DND-41 (cell line): ENCODE measurements at regions not wholly inside any gene's neighbourhood (a gene's known extent, or its start where the extent isn't known, plus 50 kb on each side); places are given as distances from the start of the nearest gene placed in this dataset.

Source experiments
- ATAC-seq: fragments of 200-7000 bp; cut with Tn5 transposase; 3 replicates; pipeline ENCODE4 v1.9.1; 2021; ENCODE audit warnings: low read depth; ENCODE audit not compliant: insufficient read depth
- DNase-seq: peaks from one replicate; pipeline ENCODE4 v3.0.0-alpha.2; 2020
- H2AFZ ChIP-seq: 2 replicates; pipeline ENCODE4 v1.6.0; 2012; ENCODE audit warnings: low read depth, low read length
- H3K27ac ChIP-seq: 2 replicates; pipeline ENCODE4 v1.5.1; 2012; ENCODE audit warnings: low read length, inconsistent platforms
- H3K27me3 ChIP-seq: fragments of 200-600 bp; sonication (generic); 2 replicates; pipeline ENCODE4 v1.6.0; 2012; ENCODE audit warnings: low read length, mild to moderate bottlenecking, inconsistent platforms; ENCODE audit not compliant: insufficient read depth, poor library complexity
- H3K36me3 ChIP-seq: 2 replicates; pipeline ENCODE4 v1.5.1; 2012; ENCODE audit warnings: low read length, inconsistent platforms; ENCODE audit not compliant: insufficient read depth
- H3K4me1 ChIP-seq: 2 replicates; pipeline ENCODE4 v1.5.1; 2012; ENCODE audit warnings: mild to moderate bottlenecking, low read length; ENCODE audit not compliant: insufficient read depth
- H3K4me2 ChIP-seq: 2 replicates; pipeline ENCODE4 v1.6.0; 2012; ENCODE audit warnings: mild to moderate bottlenecking, moderate library complexity, low read length, inconsistent platforms; ENCODE audit not compliant: insufficient read depth
- H3K4me3 ChIP-seq, 2 experiments: fragments of 200-600 bp in 1 of 2; shearing (Covaris generic) in 1 of 2; 2 replicates each; pipeline ENCODE4 v1.5.1; 2012 to 2016; ENCODE audit warnings: inconsistent platforms in 2 of 2, low read length in 2 of 2, mild to moderate bottlenecking in 2 of 2, low read depth in 1 of 2, moderate library complexity in 1 of 2
- H3K79me2 ChIP-seq: 2 replicates; pipeline ENCODE4 v1.6.0; 2012; ENCODE audit warnings: low read length, inconsistent platforms; ENCODE audit not compliant: insufficient read depth
- H3K9ac ChIP-seq: 2 replicates; pipeline ENCODE4 v1.6.0; 2012; ENCODE audit warnings: low read depth, mild to moderate bottlenecking, inconsistent platforms, low read length, moderate library complexity
- H3K9me3 ChIP-seq: 2 replicates; pipeline ENCODE4 v1.5.1; 2012; ENCODE audit warnings: low read length, moderate library complexity, mild to moderate bottlenecking, inconsistent platforms; ENCODE audit not compliant: insufficient read depth, severe bottlenecking
- H4K20me1 ChIP-seq: 2 replicates; pipeline ENCODE4 v1.6.0; 2012; ENCODE audit warnings: low read length; ENCODE audit not compliant: insufficient read depth
- CTCF ChIP-seq: IDR thresholded peaks from 2 replicates; pipeline ENCODE4 v1.5.1; 2012; ENCODE audit warnings: borderline replicate concordance, low read length, moderate library complexity, mild to moderate bottlenecking; ENCODE audit not compliant: poor library complexity, severe bottlenecking; ENCODE audit errors: extremely low read depth
- EZH2 ChIP-seq: IDR thresholded peaks from 3 replicates; pipeline ENCODE4 v1.6.1; 2012; ENCODE audit warnings: borderline replicate concordance, low read depth, mild to moderate bottlenecking, moderate library complexity, low read length, inconsistent platforms; ENCODE audit not compliant: severe bottlenecking

GRCh38 chr4:125123570-125124109 is 191.1 kb upstream of the FAT4 start:
- no peak overlapping the region for H2AFZ ChIP-seq
- H3K4me2 ChIP-seq, result no peak overlapping the region
- no peak overlapping the region for H3K9ac ChIP-seq
- no peaks in the 10 kb centered on the region for H3K9me3 ChIP-seq
- no peak for DNase-seq
- H4K20me1 ChIP-seq, result no peaks in the 10 kb centered on the region
- no peak for TF ChIP-seq EZH2
- no peak for TF ChIP-seq CTCF
- no peak overlapping the region for H3K27ac ChIP-seq
- H3K79me2 ChIP-seq, result no peaks in the 10 kb centered on the region
- no peaks in the 10 kb centered on the region for H3K4me1 ChIP-seq
- H3K36me3 ChIP-seq, result no peaks in the 10 kb centered on the region
- no peak for ATAC-seq
- H3K4me3 ChIP-seq, result no peak overlapping the region
- H3K27me3 ChIP-seq, result no peaks in the 10 kb centered on the region

GRCh38 chr4:125121581-125121980 is 193.2 kb upstream of the FAT4 start:
- Histone ChIP-seq H3K79me2 (no peaks in the 10 kb centered on the region), H3K4me2 (no peak overlapping the region), H2AFZ (no peak overlapping the region), H3K27me3 (no peaks in the 10 kb centered on the region), H3K4me3 (no peak overlapping the region), H3K4me1 (no peaks in the 10 kb centered on the region), H3K27ac (no peak overlapping the region), H4K20me1 (no peaks in the 10 kb centered on the region), H3K36me3 (no peaks in the 10 kb centered on the region), H3K9me3 (no peaks in the 10 kb centered on the region), H3K9ac (no peak overlapping the region)
- ATAC-seq (no peak), DNase-seq (no peak)
- TF ChIP-seq EZH2, result no peak
- TF ChIP-seq CTCF, result no peak

- no peak overlapping the region for H3K9ac ChIP-seq
- TF ChIP-seq EZH2 (no peak), CTCF (no peak)
- ATAC-seq (no peak), DNase-seq (no peak)
- no peaks in the 10 kb centered on the region for H3K79me2 ChIP-seq
- H3K4me1 ChIP-seq, result no peaks in the 10 kb centered on the region
- H3K27me3 ChIP-seq, result no peaks in the 10 kb centered on the region
- H2AFZ ChIP-seq, result no peak overlapping the region
- H3K36me3 ChIP-seq, result no peaks in the 10 kb centered on the region
- H4K20me1 ChIP-seq, result no peaks in the 10 kb centered on the region
- no peaks in the 10 kb centered on the region for H3K9me3 ChIP-seq
- H3K4me2 ChIP-seq, result no peak overlapping the region
- no peak overlapping the region for H3K4me3 ChIP-seq
- no peak overlapping the region for H3K27ac ChIP-seq
These were observed 198.3 kb upstream of the FAT4 start for GRCh38 chr4:125116431-125116830.

GRCh38 chr4:125115941-125116340 is 198.8 kb upstream of the FAT4 start:
- H3K4me3 ChIP-seq, result no peak overlapping the region
- H4K20me1 ChIP-seq, result no peaks in the 10 kb centered on the region
- no peak overlapping the region for H3K27ac ChIP-seq
- H3K79me2 ChIP-seq, result no peaks in the 10 kb centered on the region
- TF ChIP-seq CTCF, result no peak
- no peak for TF ChIP-seq EZH2
- H3K36me3 ChIP-seq, result no peaks in the 10 kb centered on the region
- H3K9ac ChIP-seq, result no peak overlapping the region
- H2AFZ ChIP-seq, result no peak overlapping the region
- H3K27me3 ChIP-seq, result no peaks in the 10 kb centered on the region
- no peaks in the 10 kb centered on the region for H3K4me1 ChIP-seq
- ATAC-seq (no peak), DNase-seq (no peak)
- H3K9me3 ChIP-seq, result no peaks in the 10 kb centered on the region
- no peak overlapping the region for H3K4me2 ChIP-seq
